HG02973 (cell line): ENCODE measurements at regions not wholly inside any gene's neighbourhood (a gene's known extent, or its start where the extent isn't known, plus 50 kb on each side); places are given as distances from the start of the nearest gene placed in this dataset.
"Not testable (repeated sequence)": the region's sequence is repeated elsewhere in the genome, so short reads cannot be mapped to it uniquely, and the experiment has no call there.

Experiments used
- ATAC-seq: cut with Tn5 transposase; IDR thresholded peaks from one replicate; pipeline ENCODE4 v1.9.1; 2021; ENCODE audit warnings: moderate library complexity; ENCODE audit not compliant: unreplicated experiment

GRCh38 chr3:86887876-86888275 is 103.1 kb downstream of the VGLL3 start:
- ATAC-seq: no peak

- ATAC-seq: no peak
Observed at GRCh38 chr3:86880066-86880465, 110.9 kb downstream of the VGLL3 start.

GRCh38 chr3:86876504-86877181 is 114.3 kb downstream of the VGLL3 start:
- not testable (repeated sequence) for ATAC-seq

GRCh38 chr3:86874790-86875189 is 116.2 kb downstream of the VGLL3 start:
- ATAC-seq: not testable (repeated sequence)

GRCh38 chr3:86869566-86869965 is 121.4 kb downstream of the VGLL3 start:
- ATAC-seq: no peak

GRCh38 chr3:86867982-86868381 is 123.0 kb downstream of the VGLL3 start:
- no peak for ATAC-seq

- ATAC-seq: no peak
Observed at GRCh38 chr3:86865506-86865905, 125.4 kb downstream of the VGLL3 start.

- ATAC-seq: no peak
Observed at GRCh38 chr3:86856711-86857110, 134.2 kb downstream of the VGLL3 start.

GRCh38 chr3:86849991-86850390 is 141.0 kb downstream of the VGLL3 start:
- no peak for ATAC-seq

GRCh38 chr3:86845726-86846125 is 145.2 kb downstream of the VGLL3 start:
- no peak for ATAC-seq

GRCh38 chr3:86838927-86839326 is 152.0 kb downstream of the VGLL3 start:
- no peak for ATAC-seq

- ATAC-seq: no peak
Observed at GRCh38 chr3:86837871-86838270, 153.1 kb downstream of the VGLL3 start.

GRCh38 chr3:86830566-86830965 is 160.4 kb downstream of the VGLL3 start:
- ATAC-seq: no peak

- no peak for ATAC-seq
Observed at GRCh38 chr3:86828751-86829150, 162.2 kb downstream of the VGLL3 start.

GRCh38 chr3:86827582-86827981 is 163.4 kb downstream of the VGLL3 start:
- not testable (repeated sequence) for ATAC-seq

GRCh38 chr3:86826292-86826691 is 164.7 kb downstream of the VGLL3 start:
- no peak for ATAC-seq

- no peak for ATAC-seq
Observed at GRCh38 chr3:86815880-86816279, 175.1 kb downstream of the VGLL3 start.

GRCh38 chr3:86814918-86815655 is 175.9 kb downstream of the VGLL3 start:
- ATAC-seq: no peak

- ATAC-seq: no peak
Observed at GRCh38 chr3:86814321-86814720, 176.6 kb downstream of the VGLL3 start.

GRCh38 chr3:86801921-86802320 is 189.0 kb downstream of the VGLL3 start:
- no peak for ATAC-seq

GRCh38 chr3:86801066-86801465 is 189.9 kb downstream of the VGLL3 start:
- ATAC-seq: no peak

GRCh38 chr3:86800116-86800515 is 190.8 kb downstream of the VGLL3 start:
- ATAC-seq: no peak

- ATAC-seq: no peak
Observed at GRCh38 chr3:86797946-86798345, 193.0 kb downstream of the VGLL3 start.
